HUES6 (cell line): ENCODE measurements at regions not wholly inside any gene's neighbourhood (a gene's known extent, or its start where the extent isn't known, plus 50 kb on each side); places are given as distances from the start of the nearest gene placed in this dataset.
"Not testable (repeated sequence)": the region's sequence is repeated elsewhere in the genome, so short reads cannot be mapped to it uniquely, and the experiment has no call there.

Source experiments
- H3K27ac ChIP-seq: 2 replicates; pipeline ENCODE4 v1.7.0; 2013; ENCODE audit warnings: low read depth, mild to moderate bottlenecking, low read length, inconsistent platforms
- H3K27me3 ChIP-seq: 2 replicates; pipeline ENCODE4 v1.6.1; 2013; ENCODE audit warnings: low read length; ENCODE audit not compliant: control insufficient read depth, insufficient read depth
- H3K36me3 ChIP-seq: 2 replicates; pipeline ENCODE4 v1.6.1; 2013; ENCODE audit warnings: low read length; ENCODE audit not compliant: control insufficient read depth, insufficient read depth
- H3K4me1 ChIP-seq: 2 replicates; pipeline ENCODE4 v1.6.1; 2013; ENCODE audit warnings: low read length; ENCODE audit not compliant: control insufficient read depth, insufficient read depth
- H3K4me3 ChIP-seq: 2 replicates; pipeline ENCODE4 v1.5.1; 2013; ENCODE audit warnings: low read depth, low read length
- H3K9ac ChIP-seq: one replicate; pipeline ENCODE4 v1.6.1; 2013; ENCODE audit warnings: mild to moderate bottlenecking, low read length
- H3K9me3 ChIP-seq: 2 replicates; pipeline ENCODE4 v1.6.1; 2013; ENCODE audit warnings: low read depth, low read length; ENCODE audit not compliant: control insufficient read depth, insufficient read depth

GRCh38 chr10:124205432-124205831, 112.0 kb upstream of the CHST15 start:
- no peak overlapping the region for H3K27ac ChIP-seq
- peaks cover 15% of the 10 kb centered on the region for H3K9me3 ChIP-seq
- no peaks in the 10 kb centered on the region for H3K27me3 ChIP-seq
- no peaks in the 10 kb centered on the region for H3K36me3 ChIP-seq
- H3K4me3 ChIP-seq = no peak overlapping the region
- no peaks in the 10 kb centered on the region for H3K4me1 ChIP-seq
- H3K9ac ChIP-seq = no peak overlapping the region

GRCh38 chr10:124204726-124205125, 111.3 kb upstream of the CHST15 start:
- H3K9me3 ChIP-seq = peaks cover 15% of the 10 kb centered on the region
- H3K27me3 ChIP-seq = no peaks in the 10 kb centered on the region
- no peaks in the 10 kb centered on the region for H3K4me1 ChIP-seq
- H3K27ac ChIP-seq = no peak overlapping the region
- no peak overlapping the region for H3K4me3 ChIP-seq
- no peaks in the 10 kb centered on the region for H3K36me3 ChIP-seq
- no peak overlapping the region for H3K9ac ChIP-seq

- Histone ChIP-seq H3K4me1 (no peaks in the 10 kb centered on the region), H3K36me3 (no peaks in the 10 kb centered on the region), H3K9me3 (0 out of 2 replicates have a peak, but pooled peaks cover 5% of the 10 kb centered on the region), H3K27ac (no peak overlapping the region), H3K27me3 (no peaks in the 10 kb centered on the region), H3K9ac (no peak overlapping the region), H3K4me3 (no peak overlapping the region)
Measured at GRCh38 chr10:124200011-124200410, 106.6 kb upstream of the CHST15 start.

- Histone ChIP-seq H3K4me1 (no peaks in the 10 kb centered on the region), H3K9me3 (0 out of 2 replicates have a peak, but pooled peaks cover 5% of the 10 kb centered on the region), H3K36me3 (no peaks in the 10 kb centered on the region), H3K9ac (no peak overlapping the region), H3K4me3 (no peak overlapping the region), H3K27me3 (no peaks in the 10 kb centered on the region), H3K27ac (no peak overlapping the region)
Measured at GRCh38 chr10:124198871-124199270, 105.5 kb upstream of the CHST15 start.

- Histone ChIP-seq H3K9me3 (0 out of 2 replicates have a peak, but pooled peaks cover 4% of the 10 kb centered on the region), H3K27ac (no peak overlapping the region), H3K9ac (no peak overlapping the region), H3K27me3 (no peaks in the 10 kb centered on the region), H3K4me3 (no peak overlapping the region), H3K36me3 (no peaks in the 10 kb centered on the region), H3K4me1 (no peaks in the 10 kb centered on the region)
Measured at GRCh38 chr10:124198125-124198501, 104.7 kb upstream of the CHST15 start.

GRCh38 chr10:124197371-124198124, 104.2 kb upstream of the CHST15 start:
- Histone ChIP-seq H3K27me3 (no peaks in the 10 kb centered on the region), H3K9me3 (no peaks in the 10 kb centered on the region), H3K27ac (no peak overlapping the region), H3K9ac (no peak overlapping the region), H3K4me1 (no peaks in the 10 kb centered on the region), H3K36me3 (no peaks in the 10 kb centered on the region), H3K4me3 (no peak overlapping the region)

- no peaks in the 10 kb centered on the region for H3K9me3 ChIP-seq
- H3K4me1 ChIP-seq = no peaks in the 10 kb centered on the region
- H3K27me3 ChIP-seq = no peaks in the 10 kb centered on the region
- H3K9ac ChIP-seq = no peak overlapping the region
- no peak overlapping the region for H3K27ac ChIP-seq
- H3K36me3 ChIP-seq = no peaks in the 10 kb centered on the region
- H3K4me3 ChIP-seq = no peak overlapping the region
Measured at GRCh38 chr10:124196659-124197058, 103.3 kb upstream of the CHST15 start.

- H3K4me1 ChIP-seq = no peaks in the 10 kb centered on the region
- H3K36me3 ChIP-seq = no peaks in the 10 kb centered on the region
- no peak overlapping the region for H3K4me3 ChIP-seq
- no peaks in the 10 kb centered on the region for H3K27me3 ChIP-seq
- no peak overlapping the region for H3K9ac ChIP-seq
- H3K9me3 ChIP-seq = no peaks in the 10 kb centered on the region
- no peak overlapping the region for H3K27ac ChIP-seq
Measured at GRCh38 chr10:124194199-124194824, 100.9 kb upstream of the CHST15 start.

GRCh38 chr10:124193309-124193696, 99.9 kb upstream of the CHST15 start:
- no peaks in the 10 kb centered on the region for H3K27me3 ChIP-seq
- no peak overlapping the region for H3K9ac ChIP-seq
- no peaks in the 10 kb centered on the region for H3K4me1 ChIP-seq
- H3K9me3 ChIP-seq = no peaks in the 10 kb centered on the region
- no peaks in the 10 kb centered on the region for H3K36me3 ChIP-seq
- no peak overlapping the region for H3K4me3 ChIP-seq
- no peak overlapping the region for H3K27ac ChIP-seq

GRCh38 chr10:124192664-124193308, 99.4 kb upstream of the CHST15 start:
- H3K27ac ChIP-seq, H3K4me3 ChIP-seq, H3K36me3 ChIP-seq: not testable (repeated sequence)

GRCh38 chr10:124190476-124190875, 97.1 kb upstream of the CHST15 start:
- not testable (repeated sequence) for H3K9me3 ChIP-seq, H3K27ac ChIP-seq, H3K4me1 ChIP-seq, H3K4me3 ChIP-seq, H3K9ac ChIP-seq, H3K27me3 ChIP-seq, H3K36me3 ChIP-seq

More at GRCh38 chr10:124192664-124193308, 99.4 kb upstream of the CHST15 start:
- not testable (repeated sequence) for H3K9ac ChIP-seq, H3K9me3 ChIP-seq, H3K27me3 ChIP-seq, H3K4me1 ChIP-seq
